MM.1S (cell line): ENCODE measurements at regions not wholly inside any gene's neighbourhood (a gene's known extent, or its start where the extent isn't known, plus 50 kb on each side); places are given as distances from the start of the nearest gene placed in this dataset.

Source experiments
- DNase-seq: peaks from one replicate; pipeline ENCODE4 v3.0.0-alpha.2; 2015
- H2AFZ ChIP-seq: fragments of 300-600 bp; sonication (generic); 2 replicates; pipeline ENCODE4 v1.6.0; 2016; ENCODE audit warnings: antibody characterized with exemption, low read length
- H3F3A ChIP-seq: fragments of 300-600 bp; sonication (generic); 2 replicates; pipeline ENCODE4 v1.6.1; 2016; ENCODE audit warnings: mild to moderate bottlenecking, antibody characterized with exemption, low read length, moderate library complexity, mixed read lengths; ENCODE audit not compliant: insufficient read depth
- H3K27ac ChIP-seq: fragments of 300-600 bp; sonication (generic); 2 replicates; pipeline ENCODE4 v1.5.1; 2016; ENCODE audit warnings: mild to moderate bottlenecking, low read length
- H3K27me3 ChIP-seq: fragments of 300-600 bp; sonication (generic); replicated peaks from 2 replicates; pipeline ENCODE4 v1.6.0; 2016; ENCODE audit warnings: low read length; ENCODE audit not compliant: insufficient read depth
- H3K36me3 ChIP-seq: fragments of 300-600 bp; sonication (generic); replicated peaks from 2 replicates; pipeline ENCODE4 v1.6.1; 2016; ENCODE audit warnings: mild to moderate bottlenecking, low read length, mixed read lengths; ENCODE audit not compliant: insufficient read depth
- H3K4me1 ChIP-seq: fragments of 300-600 bp; sonication (generic); 2 replicates; pipeline ENCODE4 v1.6.1; 2016; ENCODE audit warnings: low read length, mixed read lengths
- H3K4me2 ChIP-seq: fragments of 300-600 bp; sonication (generic); 2 replicates; pipeline ENCODE4 v1.6.0; 2016; ENCODE audit warnings: low read depth, low read length
- H3K4me3 ChIP-seq: fragments of 300-600 bp; sonication (generic); 2 replicates; pipeline ENCODE4 v1.5.1; 2016; ENCODE audit warnings: low read length, mixed read lengths
- H3K79me2 ChIP-seq: fragments of 300-600 bp; sonication (generic); 2 replicates; pipeline ENCODE4 v1.6.1; 2016; ENCODE audit warnings: mixed run types, low read length, mixed read lengths
- H3K9ac ChIP-seq: fragments of 300-600 bp; sonication (generic); 2 replicates; pipeline ENCODE4 v1.6.1; 2016; ENCODE audit warnings: low read length, mixed read lengths
- H3K9me2 ChIP-seq: fragments of 300-600 bp; sonication (generic); replicated peaks from 2 replicates; pipeline ENCODE4 v1.6.1; 2016; ENCODE audit warnings: mild to moderate bottlenecking, low read length, mixed read lengths; ENCODE audit not compliant: insufficient read depth
- H3K9me3 ChIP-seq: fragments of 300-600 bp; sonication (generic); replicated peaks from 2 replicates; pipeline ENCODE4 v1.6.1; 2016; ENCODE audit warnings: mild to moderate bottlenecking, low read length, mixed read lengths; ENCODE audit not compliant: insufficient read depth
- H4K20me1 ChIP-seq: fragments of 300-600 bp; sonication (generic); 2 replicates; pipeline ENCODE4 v1.6.1; 2016; ENCODE audit warnings: mild to moderate bottlenecking, low read length, moderate library complexity, mixed read lengths; ENCODE audit not compliant: insufficient read depth
- CTCF ChIP-seq: fragments of 300-600 bp; sonication (generic); IDR thresholded peaks from 2 replicates; pipeline ENCODE4 v1.5.1; 2016; ENCODE audit warnings: antibody characterized with exemption, low read length, mixed read lengths
- EZH2 ChIP-seq: fragments of 300-600 bp; sonication (generic); optimal IDR thresholded peaks from 2 replicates; pipeline ENCODE3; 2017; ENCODE audit warnings: low read depth, mild to moderate bottlenecking, antibody characterized with exemption, low read length, mixed read lengths
- EZH2phosphoT487 ChIP-seq: fragments of 300-600 bp; sonication (generic); IDR thresholded peaks from 2 replicates; pipeline ENCODE4 v1.6.1; 2018; ENCODE audit warnings: antibody characterized with exemption, low read length

- no peaks in the 10 kb centered on the region for H3F3A ChIP-seq
- H3K27ac ChIP-seq: no peak overlapping the region
- TF ChIP-seq CTCF (no peak), EZH2phosphoT487 (no peak), EZH2 (no peak)
Measured at GRCh38 chr4:183763990-183764754, 105.1 kb downstream of the TRAPPC11 start.

GRCh38 chr4:183765251-183765911 lies 106.3 kb downstream of the TRAPPC11 start:
- no peak for DNase-seq
- Histone ChIP-seq H3K36me3 (no peaks in the 10 kb centered on the region), H3K27ac (no peak overlapping the region), H3K79me2 (no peaks in the 10 kb centered on the region), H3K9ac (no peak overlapping the region), H3K9me3 (no peaks in the 10 kb centered on the region), H4K20me1 (no peaks in the 10 kb centered on the region), H2AFZ (no peak overlapping the region), H3K4me2 (no peak overlapping the region), H3K9me2 (no peaks in the 10 kb centered on the region), H3F3A (no peaks in the 10 kb centered on the region), H3K4me3 (no peak overlapping the region), H3K4me1 (no peaks in the 10 kb centered on the region), H3K27me3 (no peaks in the 10 kb centered on the region)
- TF ChIP-seq EZH2phosphoT487 (no peak), CTCF (no peak), EZH2 (no peak)

More at GRCh38 chr4:183763990-183764754, 105.1 kb downstream of the TRAPPC11 start:
- Histone ChIP-seq H3K9ac (no peak overlapping the region), H3K4me1 (no peaks in the 10 kb centered on the region), H4K20me1 (no peaks in the 10 kb centered on the region), H3K79me2 (no peaks in the 10 kb centered on the region), H3K9me2 (no peaks in the 10 kb centered on the region), H3K36me3 (no peaks in the 10 kb centered on the region), H2AFZ (no peak overlapping the region), H3K4me3 (no peak overlapping the region), H3K4me2 (no peak overlapping the region), H3K9me3 (no peaks in the 10 kb centered on the region), H3K27me3 (no peaks in the 10 kb centered on the region)
- no peak for DNase-seq

- no peak overlapping the region for H3K9ac ChIP-seq
- no peak overlapping the region for H3K4me2 ChIP-seq
- H2AFZ ChIP-seq: no peak overlapping the region
- TF ChIP-seq EZH2phosphoT487: no peak
- no peak for TF ChIP-seq EZH2
- no peak for TF ChIP-seq CTCF
- no peak for DNase-seq
- H3K9me2 ChIP-seq: no peaks in the 10 kb centered on the region
- H3F3A ChIP-seq: no peaks in the 10 kb centered on the region
- H3K79me2 ChIP-seq: no peaks in the 10 kb centered on the region
- H3K36me3 ChIP-seq: no peaks in the 10 kb centered on the region
- H3K27me3 ChIP-seq: no peaks in the 10 kb centered on the region
- no peaks in the 10 kb centered on the region for H4K20me1 ChIP-seq
- no peaks in the 10 kb centered on the region for H3K4me1 ChIP-seq
- no peak overlapping the region for H3K4me3 ChIP-seq
- no peaks in the 10 kb centered on the region for H3K9me3 ChIP-seq
- no peak overlapping the region for H3K27ac ChIP-seq
Measured at GRCh38 chr4:183766140-183766539, 107.0 kb downstream of the TRAPPC11 start.
